WERI-Rb-1 (cell line): ENCODE measurements at regions not wholly inside any gene's neighbourhood (a gene's known extent, or its start where the extent isn't known, plus 50 kb on each side); places are given as distances from the start of the nearest gene placed in this dataset.

Source experiments
- DNase-seq: peaks from one replicate; pipeline ENCODE4 v3.0.0-alpha.2; 2020
- H3K27ac ChIP-seq: fragments of 250-450 bp; sonication (Bioruptor Pico); 2 replicates; pipeline ENCODE4 v1.5.1; 2020; ENCODE audit warnings: mild to moderate bottlenecking, moderate library complexity
- H3K27me3 ChIP-seq: fragments of 250-450 bp; sonication (Bioruptor Pico); 2 replicates; pipeline ENCODE4 v1.5.1; 2021; ENCODE audit warnings: mild to moderate bottlenecking, low read depth, moderate library complexity; ENCODE audit not compliant: insufficient read depth, severe bottlenecking
- H3K36me3 ChIP-seq: fragments of 250-450 bp; sonication (Bioruptor Pico); 2 replicates; pipeline ENCODE4 v1.5.1; 2020; ENCODE audit warnings: mild to moderate bottlenecking, moderate library complexity
- H3K4me3 ChIP-seq: 2 replicates; pipeline ENCODE4 v1.5.1; 2011; ENCODE audit warnings: low read depth, mild to moderate bottlenecking, control low read depth, low read length
- H3K9me3 ChIP-seq: fragments of 250-450 bp; sonication (Bioruptor Pico); 2 replicates; pipeline ENCODE4 v1.5.1; 2021; ENCODE audit warnings: mild to moderate bottlenecking, moderate library complexity; ENCODE audit not compliant: severe bottlenecking
- TF ChIP-seq, protein P1 (sequence below): IDR thresholded peaks from 2 replicates; pipeline ENCODE4 v1.5.1; 2011; ENCODE audit warnings: low read depth, mild to moderate bottlenecking, control low read depth, inconsistent platforms, low read length

DNA sequence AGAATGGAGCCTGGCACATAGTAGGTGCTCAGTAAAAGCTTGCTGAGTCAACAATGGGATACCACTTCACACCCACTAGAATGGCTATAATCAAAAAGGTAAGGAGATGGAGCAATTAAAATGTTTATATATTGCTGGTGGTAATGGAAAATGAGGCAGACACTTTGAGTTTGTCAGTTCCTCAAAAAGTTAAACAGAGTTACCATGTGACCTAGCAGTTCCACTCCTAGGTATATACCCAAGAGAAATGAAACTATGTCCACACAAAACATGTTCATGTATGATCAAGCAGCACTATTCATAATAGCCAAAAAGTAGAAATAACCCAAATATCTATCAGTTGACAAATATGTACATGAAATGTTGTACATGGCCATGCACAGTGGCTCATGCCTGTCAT lies 74.8 kb upstream of the ECE1 start:
- Histone ChIP-seq H3K36me3 (no peaks in the 10 kb centered on the region), H3K9me3 (no peaks in the 10 kb centered on the region), H3K27ac (no peak overlapping the region), H3K4me3 (no peak overlapping the region), H3K27me3 (no peaks in the 10 kb centered on the region)
- TF ChIP-seq, protein P1, sequence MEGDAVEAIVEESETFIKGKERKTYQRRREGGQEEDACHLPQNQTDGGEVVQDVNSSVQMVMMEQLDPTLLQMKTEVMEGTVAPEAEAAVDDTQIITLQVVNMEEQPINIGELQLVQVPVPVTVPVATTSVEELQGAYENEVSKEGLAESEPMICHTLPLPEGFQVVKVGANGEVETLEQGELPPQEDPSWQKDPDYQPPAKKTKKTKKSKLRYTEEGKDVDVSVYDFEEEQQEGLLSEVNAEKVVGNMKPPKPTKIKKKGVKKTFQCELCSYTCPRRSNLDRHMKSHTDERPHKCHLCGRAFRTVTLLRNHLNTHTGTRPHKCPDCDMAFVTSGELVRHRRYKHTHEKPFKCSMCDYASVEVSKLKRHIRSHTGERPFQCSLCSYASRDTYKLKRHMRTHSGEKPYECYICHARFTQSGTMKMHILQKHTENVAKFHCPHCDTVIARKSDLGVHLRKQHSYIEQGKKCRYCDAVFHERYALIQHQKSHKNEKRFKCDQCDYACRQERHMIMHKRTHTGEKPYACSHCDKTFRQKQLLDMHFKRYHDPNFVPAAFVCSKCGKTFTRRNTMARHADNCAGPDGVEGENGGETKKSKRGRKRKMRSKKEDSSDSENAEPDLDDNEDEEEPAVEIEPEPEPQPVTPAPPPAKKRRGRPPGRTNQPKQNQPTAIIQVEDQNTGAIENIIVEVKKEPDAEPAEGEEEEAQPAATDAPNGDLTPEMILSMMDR = no peak
- DNase-seq = no peak

DNA sequence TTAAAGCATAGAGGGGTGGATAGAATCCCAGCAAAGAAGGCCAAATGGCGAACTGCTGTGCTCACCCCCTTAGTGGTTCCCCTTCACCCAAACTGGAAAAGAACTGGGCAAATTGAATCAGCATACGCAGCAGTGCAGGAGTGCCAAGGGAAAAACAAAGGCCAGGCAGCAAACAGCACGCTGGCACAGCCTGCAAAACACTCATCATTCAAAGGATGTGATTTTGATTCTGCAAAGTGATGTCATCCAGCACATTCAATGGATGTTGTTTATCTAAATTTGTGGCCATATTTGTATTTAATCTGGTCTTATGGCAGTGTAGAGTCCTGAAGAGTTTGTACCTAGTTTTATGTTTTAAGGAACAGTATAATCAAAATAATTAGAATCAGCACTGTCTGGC lies 71.8 kb upstream of the ECE1 start:
- TF ChIP-seq, protein P1 = no peak
- H3K27ac ChIP-seq = no peak overlapping the region
- H3K36me3 ChIP-seq = no peaks in the 10 kb centered on the region
- H3K4me3 ChIP-seq = no peak overlapping the region
- no peaks in the 10 kb centered on the region for H3K9me3 ChIP-seq
- no peak for DNase-seq
- H3K27me3 ChIP-seq = no peaks in the 10 kb centered on the region

DNA sequence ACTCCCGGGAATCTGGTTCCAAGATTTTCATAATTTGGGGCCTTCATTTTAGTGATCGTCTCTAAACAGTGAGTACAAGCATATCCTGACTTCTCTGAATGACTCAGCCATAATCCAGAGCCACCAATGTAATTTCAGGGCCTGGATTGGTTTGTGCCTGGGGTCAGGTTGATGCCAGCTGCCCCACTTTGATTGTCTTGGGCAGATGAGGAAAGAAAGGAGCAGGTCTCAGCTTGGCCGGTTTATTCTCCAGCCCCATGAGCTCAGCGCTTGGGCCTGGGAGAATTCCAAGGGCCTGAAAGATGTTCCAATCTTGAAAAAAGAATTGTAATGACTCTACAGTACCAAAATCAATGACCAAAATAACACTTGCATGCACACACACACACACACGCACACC lies 71.2 kb upstream of the ECE1 start:
- H3K27ac ChIP-seq = no peak overlapping the region
- H3K4me3 ChIP-seq = no peak overlapping the region
- TF ChIP-seq, protein P1 = no peak
- no peaks in the 10 kb centered on the region for H3K9me3 ChIP-seq
- no peaks in the 10 kb centered on the region for H3K36me3 ChIP-seq
- DNase-seq = no peak
- no peaks in the 10 kb centered on the region for H3K27me3 ChIP-seq

DNA sequence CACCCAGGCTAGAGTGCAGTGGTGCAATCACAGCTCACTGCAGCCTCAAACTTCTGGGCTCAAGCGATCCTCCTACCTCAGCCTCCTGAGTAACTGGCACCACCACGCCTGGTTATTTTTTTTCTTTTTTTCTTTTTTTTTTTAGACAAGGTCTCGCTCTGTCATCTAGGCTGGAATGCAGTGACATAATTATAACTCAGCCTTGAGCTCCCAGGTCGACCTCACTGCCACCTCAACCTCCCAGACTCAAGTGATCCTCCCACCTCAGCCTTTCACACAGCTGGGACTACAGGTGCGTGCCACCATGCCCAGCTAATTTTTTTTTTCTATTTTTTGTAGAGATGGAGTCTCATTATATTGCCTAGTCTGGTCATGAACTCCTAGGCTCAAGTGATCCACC lies 66.9 kb upstream of the ECE1 start:
- Histone ChIP-seq H3K4me3 (no peak overlapping the region), H3K36me3 (no peaks in the 10 kb centered on the region), H3K27me3 (no peaks in the 10 kb centered on the region), H3K27ac (no peak overlapping the region), H3K9me3 (no peaks in the 10 kb centered on the region)
- TF ChIP-seq, protein P1 = no peak
- no peak for DNase-seq

DNA sequence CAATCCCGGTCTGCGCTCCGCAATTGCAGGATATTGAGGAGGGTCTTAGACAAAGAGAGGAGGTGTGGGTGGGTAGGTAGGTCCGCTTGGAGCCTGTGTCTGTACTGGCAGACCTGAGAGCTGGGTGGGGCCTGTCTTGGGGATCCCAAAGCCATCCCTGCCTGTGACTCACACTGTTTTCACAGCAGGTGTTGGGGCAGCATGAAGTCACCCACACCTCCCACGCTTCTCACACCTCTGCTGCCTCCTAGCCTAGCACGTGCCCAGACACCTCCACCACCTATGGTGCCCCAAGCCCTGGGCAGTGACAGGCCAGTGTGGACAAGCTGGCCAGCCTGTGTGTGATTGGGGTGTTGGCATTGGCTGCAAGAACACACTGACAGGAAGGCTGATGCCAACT lies 65.7 kb upstream of the ECE1 start:
- Histone ChIP-seq H3K27me3 (no peaks in the 10 kb centered on the region), H3K36me3 (no peaks in the 10 kb centered on the region), H3K4me3 (no peak overlapping the region), H3K27ac (no peak overlapping the region), H3K9me3 (no peaks in the 10 kb centered on the region)
- TF ChIP-seq, protein P1 = no peak
- no peak for DNase-seq

DNA sequence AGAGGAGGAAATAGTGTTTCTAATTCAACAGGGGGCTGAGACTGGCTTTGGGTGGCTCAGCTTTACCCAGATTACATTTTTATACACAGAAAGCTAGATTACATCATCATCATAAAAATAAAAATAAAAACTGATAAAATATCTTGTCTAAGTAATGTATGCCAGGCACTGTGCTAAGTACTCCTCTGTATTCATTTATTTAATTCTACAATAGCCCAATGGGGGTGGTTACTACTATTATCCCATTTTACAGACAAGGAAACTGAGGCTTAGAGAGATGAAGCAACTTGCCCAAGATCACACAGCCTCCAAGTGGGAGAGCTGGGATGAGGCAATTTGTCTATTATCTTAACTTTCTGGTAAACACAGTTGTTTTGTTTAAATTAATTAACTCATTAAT lies 62.3 kb upstream of the ECE1 start:
- DNase-seq = no peak
- Histone ChIP-seq H3K27ac (no peak overlapping the region), H3K9me3 (no peaks in the 10 kb centered on the region), H3K27me3 (no peaks in the 10 kb centered on the region), H3K4me3 (no peak overlapping the region), H3K36me3 (no peaks in the 10 kb centered on the region)
- TF ChIP-seq, protein P1 = no peak
